Heart left ventricle (tissue), 13 donors: ENCODE measurements at regions not wholly inside any gene's neighbourhood (a gene's known extent, or its start where the extent isn't known, plus 50 kb on each side); places are given as distances from the start of the nearest gene placed in this dataset.

Source experiments
- POLR2A ChIP-seq, 2 donors: fragments of 450-650 bp; IDR thresholded peaks; one replicate each; pipeline ENCODE4 v1.6.1; 2017; ENCODE audit warnings: antibody characterized with exemption in 2 of 2, mild to moderate bottlenecking in 2 of 2, moderate library complexity in 2 of 2
- TF ChIP-seq, protein P1 (sequence below), 12 donors: fragments of 200-600 bp; sonication (generic) in 4 of 12; IDR thresholded peaks; one replicate each; pipeline versions ENCODE4 v1.5.0 to v1.8.0; 2018 to 2022; ENCODE audit warnings: antibody characterized with exemption in 12 of 12, mild to moderate bottlenecking in 5 of 12
- donor health status: ischemic (EF 13 %, LVEDD 7.1; RV severe dilation, severe dysfunction).
- donor health status: DM: no; HTN: yes; CAD: no.
- donor health status: DM: no; HTN: no; CAD: no.
- donor health status: ischemic (EF 25% LVEDD 6.9; RV normal size, moderate dysfunction).
- donor health status: ischemic (EF 25% LVEDD 5.7; RV mildly dilated, moderate dysfunction).
- donor health status: ischemic (EF 35%, LVEDD 5.7; RV mildly dilated, moderate dysfunction).
- donor health status: nonischemic (EF 11% LVEDD 7.7; RV severe dilation, severe dysfunction).
- donor health status: DM: yes; HTN: yes; CAD: no.
- donor health status: PGD.
- donor health status: ischemic (EF 29% LVEDD 5.4; RV normal size, mild dysfunction).
- donor health status: nonischemic (EF 23%, LVEDD 6.1; RV moderate dilation, normal function).

- no peak for TF ChIP-seq POLR2A (IDR thresholded peaks at IDR 0.05)
- TF ChIP-seq, protein P1, sequence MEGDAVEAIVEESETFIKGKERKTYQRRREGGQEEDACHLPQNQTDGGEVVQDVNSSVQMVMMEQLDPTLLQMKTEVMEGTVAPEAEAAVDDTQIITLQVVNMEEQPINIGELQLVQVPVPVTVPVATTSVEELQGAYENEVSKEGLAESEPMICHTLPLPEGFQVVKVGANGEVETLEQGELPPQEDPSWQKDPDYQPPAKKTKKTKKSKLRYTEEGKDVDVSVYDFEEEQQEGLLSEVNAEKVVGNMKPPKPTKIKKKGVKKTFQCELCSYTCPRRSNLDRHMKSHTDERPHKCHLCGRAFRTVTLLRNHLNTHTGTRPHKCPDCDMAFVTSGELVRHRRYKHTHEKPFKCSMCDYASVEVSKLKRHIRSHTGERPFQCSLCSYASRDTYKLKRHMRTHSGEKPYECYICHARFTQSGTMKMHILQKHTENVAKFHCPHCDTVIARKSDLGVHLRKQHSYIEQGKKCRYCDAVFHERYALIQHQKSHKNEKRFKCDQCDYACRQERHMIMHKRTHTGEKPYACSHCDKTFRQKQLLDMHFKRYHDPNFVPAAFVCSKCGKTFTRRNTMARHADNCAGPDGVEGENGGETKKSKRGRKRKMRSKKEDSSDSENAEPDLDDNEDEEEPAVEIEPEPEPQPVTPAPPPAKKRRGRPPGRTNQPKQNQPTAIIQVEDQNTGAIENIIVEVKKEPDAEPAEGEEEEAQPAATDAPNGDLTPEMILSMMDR (IDR thresholded peaks at IDR 0.05) = no peak
These were observed 447.6 kb upstream of the NFE2L3 start for GRCh38 chr7:25704413-25704812.
